Duodenal mucosa (tissue), 2 donors: ENCODE measurements at regions not wholly inside any gene's neighbourhood (a gene's known extent, or its start where the extent isn't known, plus 50 kb on each side); places are given as distances from the start of the nearest gene placed in this dataset.
A peak's percentile ranks its signal among the peaks of the same experiment; 100 is the strongest.

Experiments
- H3K27ac ChIP-seq: one replicate; pipeline ENCODE4 v1.7.0; 2013; ENCODE audit warnings: low read depth, low read length
- H3K27me3 ChIP-seq, 2 donors: one replicate each; pipeline ENCODE4 v1.7.0; 2013; ENCODE audit warnings: low read length in 2 of 2, control low read depth in 1 of 2; ENCODE audit not compliant: insufficient read depth in 2 of 2, control insufficient read depth in 1 of 2
- H3K36me3 ChIP-seq, 2 donors: one replicate each; pipeline ENCODE4 v1.7.0; 2013; ENCODE audit warnings: low read length in 2 of 2, control low read depth in 1 of 2; ENCODE audit not compliant: insufficient read depth in 2 of 2, control insufficient read depth in 1 of 2
- H3K4me1 ChIP-seq, 2 donors: one replicate each; pipeline ENCODE4 v1.7.0; 2013; ENCODE audit warnings: low read length in 2 of 2, control low read depth in 1 of 2; ENCODE audit not compliant: insufficient read depth in 2 of 2, control insufficient read depth in 1 of 2
- H3K4me3 ChIP-seq, 2 donors: one replicate each; pipeline ENCODE4 v1.7.0; 2013; ENCODE audit warnings: low read length in 2 of 2, low read depth in 1 of 2
- H3K9ac ChIP-seq, 2 donors: one replicate each; pipeline ENCODE4 v1.7.0; 2013; ENCODE audit warnings: low read length in 2 of 2, low read depth in 1 of 2
- H3K9me3 ChIP-seq, 2 donors: one replicate each; pipeline ENCODE4 v1.7.0; 2013; ENCODE audit warnings: low read length in 2 of 2, control low read depth in 1 of 2; ENCODE audit not compliant: control insufficient read depth in 1 of 2

GRCh38 chr16:73210084-73210483, 162.2 kb upstream of the ZFHX3 start:
- Histone ChIP-seq H3K4me3 (no peak overlapping the region), H3K9me3 (no peaks in the 10 kb centered on the region)

GRCh38 chr16:73209190-73209589, 161.3 kb upstream of the ZFHX3 start:
- Histone ChIP-seq H3K4me3 (no peak overlapping the region), H3K9me3 (no peaks in the 10 kb centered on the region), H3K27me3 (no peaks in the 10 kb centered on the region), H3K27ac (no peak overlapping the region), H3K36me3 (no peaks in the 10 kb centered on the region), H3K4me1 (peaks cover 5 to 15% of the 10 kb centered on the region in 2 donors), H3K9ac (no peak overlapping the region)

More at GRCh38 chr16:73210084-73210483, 162.2 kb upstream of the ZFHX3 start:
- Histone ChIP-seq H3K27ac (no peak overlapping the region), H3K36me3 (no peaks in the 10 kb centered on the region), H3K9ac (no peak overlapping the region), H3K4me1 (peaks cover 0 to 9% of the 10 kb centered on the region in 2 donors), H3K27me3 (no peaks in the 10 kb centered on the region)

- Histone ChIP-seq H3K27ac (no peak overlapping the region), H3K27me3 (no peaks in the 10 kb centered on the region), H3K9me3 (no peaks in the 10 kb centered on the region), H3K9ac (no peak overlapping the region), H3K36me3 (no peaks in the 10 kb centered on the region), H3K4me1 (peaks cover 17 to 32% of the 10 kb centered on the region in 2 donors), H3K4me3 (no peak overlapping the region)
These were observed 158.3 kb upstream of the ZFHX3 start for GRCh38 chr16:73206151-73206707.

- Histone ChIP-seq H3K9me3 (no peaks in the 10 kb centered on the region), H3K4me1 (peaks cover 17 to 32% of the 10 kb centered on the region in 2 donors), H3K27me3 (no peaks in the 10 kb centered on the region), H3K9ac (no peak overlapping the region), H3K27ac (no peak overlapping the region), H3K36me3 (no peaks in the 10 kb centered on the region), H3K4me3 (no peak overlapping the region)
These were observed 157.4 kb upstream of the ZFHX3 start for GRCh38 chr16:73205153-73205886.

- Histone ChIP-seq H3K27ac (no peak overlapping the region), H3K9ac (no peak overlapping the region), H3K36me3 (no peaks in the 10 kb centered on the region), H3K27me3 (no peaks in the 10 kb centered on the region), H3K4me1 (peaks cover 17 to 32% of the 10 kb centered on the region in 2 donors), H3K9me3 (no peaks in the 10 kb centered on the region), H3K4me3 (peak overlapping the region in 1 of 2 donors; percentile 13)
These were observed 156.6 kb upstream of the ZFHX3 start for GRCh38 chr16:73204359-73205152.

- Histone ChIP-seq H3K9ac (no peak overlapping the region), H3K27ac (no peak overlapping the region)
These were observed 154.3 kb upstream of the ZFHX3 start for GRCh38 chr16:73202161-73202729.

GRCh38 chr16:73199214-73199613, 151.3 kb upstream of the ZFHX3 start:
- peaks cover 17 to 19% of the 10 kb centered on the region in 2 donors for H3K4me1 ChIP-seq
- H3K9me3 ChIP-seq: no peaks in the 10 kb centered on the region
- no peak overlapping the region for H3K4me3 ChIP-seq
- H3K9ac ChIP-seq: no peak overlapping the region
- H3K27me3 ChIP-seq: no peaks in the 10 kb centered on the region
- no peaks in the 10 kb centered on the region for H3K36me3 ChIP-seq
- no peak overlapping the region for H3K27ac ChIP-seq

More at GRCh38 chr16:73202161-73202729, 154.3 kb upstream of the ZFHX3 start:
- Histone ChIP-seq H3K9me3 (no peaks in the 10 kb centered on the region), H3K27me3 (no peaks in the 10 kb centered on the region), H3K4me1 (peaks cover 20 to 32% of the 10 kb centered on the region in 2 donors), H3K4me3 (no peak overlapping the region), H3K36me3 (no peaks in the 10 kb centered on the region)

- Histone ChIP-seq H3K4me1 (peaks cover 13 to 15% of the 10 kb centered on the region in 2 donors), H3K9me3 (no peaks in the 10 kb centered on the region), H3K36me3 (no peaks in the 10 kb centered on the region), H3K9ac (no peak overlapping the region), H3K4me3 (no peak overlapping the region), H3K27me3 (no peaks in the 10 kb centered on the region), H3K27ac (no peak overlapping the region)
These were observed 150.6 kb upstream of the ZFHX3 start for GRCh38 chr16:73198481-73198880.

- Histone ChIP-seq H3K27me3 (no peaks in the 10 kb centered on the region), H3K4me1 (peaks cover 4 to 8% of the 10 kb centered on the region in 2 donors), H3K4me3 (no peak overlapping the region), H3K27ac (no peak overlapping the region), H3K9me3 (no peaks in the 10 kb centered on the region), H3K9ac (no peak overlapping the region), H3K36me3 (no peaks in the 10 kb centered on the region)
These were observed 149.7 kb upstream of the ZFHX3 start for GRCh38 chr16:73197598-73197997.

GRCh38 chr16:73196670-73197069, 148.7 kb upstream of the ZFHX3 start:
- H3K4me1 ChIP-seq: peaks cover 0 to 6% of the 10 kb centered on the region in 2 donors
- H3K4me3 ChIP-seq: no peak overlapping the region
- H3K36me3 ChIP-seq: no peaks in the 10 kb centered on the region

More at GRCh38 chr16:73196670-73197069, 148.7 kb upstream of the ZFHX3 start:
- Histone ChIP-seq H3K9ac (no peak overlapping the region), H3K27ac (no peak overlapping the region), H3K9me3 (no peaks in the 10 kb centered on the region), H3K27me3 (no peaks in the 10 kb centered on the region)
